Stimulated activated CD4-positive, alpha-beta T cell treated with anti-CD3 and anti-CD28 coated beads, Interleukin-12 subunit alpha, Interleukin-12 subunit beta, amount 100 ng/mL, for 4 hours (primary cell): ENCODE measurements at regions not wholly inside any gene's neighbourhood (a gene's known extent, or its start where the extent isn't known, plus 50 kb on each side); places are given as distances from the start of the nearest gene placed in this dataset.
"Not testable (repeated sequence)": the region's sequence is repeated elsewhere in the genome, so short reads cannot be mapped to it uniquely, and the experiment has no call there.

ENCODE experiments used
- DNase-seq: peaks from one replicate; pipeline ENCODE4 v3.0.0-alpha.2; 2020

GRCh38 chr3:94615275-94616065 lies 552.6 kb downstream of the NSUN3 start:
- no peak for DNase-seq

- no peak for DNase-seq
These were observed 554.0 kb downstream of the NSUN3 start for GRCh38 chr3:94616833-94617232.

- no peak for DNase-seq
These were observed 554.5 kb downstream of the NSUN3 start for GRCh38 chr3:94617312-94617711.

GRCh38 chr3:94619643-94620042 lies 556.8 kb downstream of the NSUN3 start:
- no peak for DNase-seq

- DNase-seq, result no peak
These were observed 563.7 kb downstream of the NSUN3 start for GRCh38 chr3:94626573-94626972.

GRCh38 chr3:94627689-94628088 lies 564.8 kb downstream of the NSUN3 start:
- DNase-seq, result no peak

GRCh38 chr3:94643400-94643799 lies 580.5 kb downstream of the NSUN3 start:
- DNase-seq, result no peak

GRCh38 chr3:94645790-94646189 lies 582.9 kb downstream of the NSUN3 start:
- no peak for DNase-seq

- DNase-seq, result no peak
These were observed 584.3 kb downstream of the NSUN3 start for GRCh38 chr3:94647131-94647530.

- DNase-seq, result not testable (repeated sequence)
These were observed 585.7 kb downstream of the NSUN3 start for GRCh38 chr3:94648270-94649180.

GRCh38 chr3:94654096-94654495 lies 591.2 kb downstream of the NSUN3 start:
- no peak for DNase-seq

- no peak for DNase-seq
These were observed 603.1 kb downstream of the NSUN3 start for GRCh38 chr3:94665922-94666321.

- no peak for DNase-seq
These were observed 608.2 kb downstream of the NSUN3 start for GRCh38 chr3:94671078-94671477.

- no peak for DNase-seq
These were observed 611.0 kb downstream of the NSUN3 start for GRCh38 chr3:94673876-94674275.

- no peak for DNase-seq
These were observed 623.3 kb downstream of the NSUN3 start for GRCh38 chr3:94686208-94686607.

GRCh38 chr3:94693997-94694640 lies 631.3 kb downstream of the NSUN3 start:
- no peak for DNase-seq

- DNase-seq, result no peak
These were observed 632.0 kb downstream of the NSUN3 start for GRCh38 chr3:94694894-94695293.

- DNase-seq, result no peak
These were observed 641.6 kb downstream of the NSUN3 start for GRCh38 chr3:94704467-94704866.

- DNase-seq, result no peak
These were observed 646.5 kb downstream of the NSUN3 start for GRCh38 chr3:94709249-94709902.

- DNase-seq, result no peak
These were observed 651.3 kb downstream of the NSUN3 start for GRCh38 chr3:94714194-94714593.

GRCh38 chr3:94716326-94717018 lies 653.6 kb downstream of the NSUN3 start:
- no peak for DNase-seq

GRCh38 chr3:94734206-94734605 lies 671.3 kb downstream of the NSUN3 start:
- no peak for DNase-seq
